Hematopoietic multipotent progenitor cell treated with erythropoietin and hydrocortisone succinate and interleukin-3 and kit ligand, for 17 days (in vitro differentiated cells): ENCODE measurements at regions not wholly inside any gene's neighbourhood (a gene's known extent, or its start where the extent isn't known, plus 50 kb on each side); places are given as distances from the start of the nearest gene placed in this dataset.

Source experiments
- DNase-seq: peaks from one replicate; pipeline ENCODE4 v3.0.0-alpha.2; 2015; ENCODE audit warnings: low spot score

DNA sequence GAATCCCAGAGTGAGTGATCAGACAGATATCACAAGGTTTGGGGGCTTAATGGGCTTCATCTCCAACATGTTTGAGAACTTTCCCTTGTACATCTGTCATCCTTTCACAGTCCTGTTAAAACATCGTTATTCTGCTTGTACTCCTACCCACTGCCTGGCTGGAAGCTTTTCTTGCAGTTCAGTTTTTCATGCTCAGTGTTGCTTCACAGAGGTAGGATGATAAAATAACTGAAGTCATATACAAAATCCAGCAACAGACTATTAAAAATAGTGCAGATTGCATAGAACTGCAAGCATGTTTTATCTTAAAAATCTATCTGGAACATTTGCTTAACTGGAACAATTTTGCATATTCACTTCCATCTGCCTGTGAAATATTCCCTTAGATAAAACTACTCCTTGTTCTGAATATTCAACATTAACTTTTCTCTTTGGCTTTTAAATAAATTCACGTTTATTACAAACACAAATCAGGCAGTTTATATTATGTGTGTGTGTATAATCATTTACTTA lies 579.6 kb upstream of the IGFBP7 start:
- no peak for DNase-seq

- no peak for DNase-seq
These were observed 572.1 kb upstream of the IGFBP7 start for GRCh38 chr4:57682275-57682674.

DNA sequence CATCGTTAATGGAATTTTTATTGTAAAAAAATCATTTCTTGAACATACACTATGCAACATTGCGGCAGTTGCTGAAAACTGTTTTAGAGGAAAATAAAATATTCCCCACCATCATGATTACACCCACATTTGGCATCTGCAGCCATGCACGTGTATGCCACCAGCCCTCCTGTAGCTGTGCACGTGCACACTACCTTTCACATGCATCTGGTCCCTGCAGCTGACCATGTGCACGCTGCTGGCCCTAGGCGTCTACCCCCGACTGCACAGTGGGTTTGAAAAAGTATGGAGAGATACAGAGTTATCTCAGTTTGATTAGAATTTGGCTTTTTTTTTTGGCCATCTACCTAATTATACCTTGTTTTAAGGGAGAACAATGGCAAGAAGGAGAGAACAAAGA lies 569.8 kb upstream of the IGFBP7 start:
- no peak for DNase-seq

- DNase-seq = no peak
These were observed 566.2 kb upstream of the IGFBP7 start for GRCh38 chr4:57676394-57676793.

GRCh38 chr4:57672846-57673433 lies 562.8 kb upstream of the IGFBP7 start:
- DNase-seq = no peak

GRCh38 chr4:57668621-57669020 lies 558.4 kb upstream of the IGFBP7 start:
- no peak for DNase-seq

GRCh38 chr4:57665806-57666205 lies 555.6 kb upstream of the IGFBP7 start:
- no peak for DNase-seq

- DNase-seq = no peak
These were observed 551.4 kb upstream of the IGFBP7 start for GRCh38 chr4:57661517-57662090.

- DNase-seq = no peak
These were observed 548.5 kb upstream of the IGFBP7 start for GRCh38 chr4:57658673-57659072.

GRCh38 chr4:57658188-57658587 lies 548.0 kb upstream of the IGFBP7 start:
- DNase-seq = no peak

- DNase-seq = no peak
These were observed 545.2 kb upstream of the IGFBP7 start for GRCh38 chr4:57655342-57655741.

GRCh38 chr4:57652779-57653178 lies 542.6 kb upstream of the IGFBP7 start:
- no peak for DNase-seq

DNA sequence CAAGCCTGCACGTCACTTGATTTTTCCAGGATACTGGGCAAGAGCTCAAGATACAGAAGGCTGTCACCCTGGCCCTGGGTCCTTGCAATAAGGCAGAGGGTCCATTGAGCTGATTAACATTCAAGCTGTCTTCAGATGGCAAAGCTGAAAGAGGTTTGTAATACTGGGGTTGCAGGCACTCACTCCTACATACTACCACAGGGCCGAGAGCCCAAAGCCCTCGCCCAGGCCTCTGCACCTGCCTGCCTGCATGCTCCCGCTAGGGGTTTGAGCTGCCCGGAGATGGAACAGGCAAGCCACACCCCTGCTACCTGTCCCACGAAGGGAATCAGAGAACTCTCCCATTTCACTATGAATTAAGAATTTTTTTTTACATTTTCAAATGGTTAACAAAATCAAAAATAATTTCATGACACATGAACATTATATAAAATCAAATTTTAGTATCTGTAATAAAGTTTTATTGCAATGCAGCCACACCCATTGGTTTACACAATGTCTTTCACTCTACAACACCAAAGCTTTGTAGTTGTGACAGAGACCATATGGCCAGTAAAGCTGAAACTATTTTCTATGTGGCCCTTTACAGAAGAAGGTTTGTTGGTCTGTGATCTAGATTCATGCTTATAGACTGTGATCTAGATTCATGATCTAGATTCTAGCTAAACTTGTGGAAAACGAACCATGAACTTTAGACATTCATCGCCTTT lies 530.4 kb upstream of the IGFBP7 start:
- no peak for DNase-seq

- no peak for DNase-seq
These were observed 529.6 kb upstream of the IGFBP7 start for GRCh38 chr4:57639561-57640382.

DNA sequence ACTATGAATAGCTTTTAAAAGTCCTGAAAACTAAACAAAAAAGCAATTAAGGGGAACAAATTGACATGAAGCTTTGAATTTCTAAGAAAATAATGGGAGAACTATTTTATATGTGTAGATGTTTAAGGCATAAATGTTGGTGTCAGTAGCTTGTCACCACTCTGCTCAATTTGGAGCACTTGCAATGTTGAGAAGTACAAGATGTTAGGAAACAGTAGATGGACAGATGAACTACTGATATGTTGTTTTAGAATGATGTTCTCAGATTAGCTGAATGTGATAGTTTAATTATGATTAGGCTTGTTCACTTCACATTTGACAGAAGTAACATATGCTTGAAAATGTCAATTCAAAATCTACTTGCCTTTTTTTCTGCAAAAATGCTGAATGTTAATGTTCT lies 525.7 kb upstream of the IGFBP7 start:
- DNase-seq = no peak

GRCh38 chr4:57633212-57633859 lies 523.2 kb upstream of the IGFBP7 start:
- DNase-seq = no peak

- DNase-seq = no peak
These were observed 522.4 kb upstream of the IGFBP7 start for GRCh38 chr4:57632564-57632963.

DNA sequence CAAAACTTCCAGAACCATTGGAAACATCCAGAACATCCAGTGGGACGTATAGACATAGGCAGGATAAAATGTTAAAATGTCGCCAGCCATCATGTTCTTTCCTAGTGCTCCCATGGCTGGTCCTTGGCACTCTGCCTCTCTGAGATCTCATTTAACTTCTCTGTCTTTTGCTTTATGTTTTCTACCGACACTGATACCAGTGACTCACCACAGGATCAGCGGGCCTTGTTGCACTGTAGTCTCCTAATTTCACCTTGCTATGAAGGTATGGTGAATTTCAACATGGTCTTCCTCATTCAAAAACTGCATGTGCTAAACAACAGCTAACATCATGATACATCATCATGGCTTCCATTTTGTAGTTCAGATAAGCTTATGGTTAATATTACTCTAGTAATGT lies 521.0 kb upstream of the IGFBP7 start:
- DNase-seq = no peak

GRCh38 chr4:57628004-57628403 lies 517.8 kb upstream of the IGFBP7 start:
- DNase-seq = no peak

DNA sequence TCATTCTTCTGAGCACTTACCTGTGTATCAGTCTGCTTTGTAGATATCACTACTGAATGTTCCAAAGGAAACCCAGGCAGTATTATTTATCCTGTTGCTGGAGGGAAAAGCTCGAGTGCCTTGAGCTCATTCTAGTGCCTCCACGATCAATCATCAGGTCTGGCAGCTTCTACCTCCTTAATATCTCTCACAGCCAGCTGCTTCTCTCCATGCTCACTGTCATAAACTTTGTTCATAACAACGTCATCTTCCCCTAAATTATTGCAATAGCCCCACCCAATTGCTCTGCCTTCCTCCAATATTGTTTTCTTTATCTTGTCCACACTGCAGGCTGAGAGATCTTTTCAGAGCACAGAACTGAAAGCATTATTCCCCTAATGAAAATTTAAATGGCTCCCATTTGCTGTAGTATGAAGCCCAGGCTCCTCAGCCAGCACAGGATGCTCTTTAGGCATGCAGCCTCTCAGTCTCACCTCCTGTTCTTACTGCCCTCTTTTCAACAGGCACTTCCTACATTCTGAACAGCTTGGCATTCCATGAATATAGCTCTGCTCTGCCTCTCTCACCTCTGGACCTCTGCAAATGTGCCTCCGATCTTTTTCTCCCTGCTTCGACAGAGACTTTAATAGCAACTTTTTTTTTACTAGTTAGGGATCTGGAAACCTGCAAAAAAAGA lies 504.2 kb upstream of the IGFBP7 start:
- DNase-seq = no peak

DNA sequence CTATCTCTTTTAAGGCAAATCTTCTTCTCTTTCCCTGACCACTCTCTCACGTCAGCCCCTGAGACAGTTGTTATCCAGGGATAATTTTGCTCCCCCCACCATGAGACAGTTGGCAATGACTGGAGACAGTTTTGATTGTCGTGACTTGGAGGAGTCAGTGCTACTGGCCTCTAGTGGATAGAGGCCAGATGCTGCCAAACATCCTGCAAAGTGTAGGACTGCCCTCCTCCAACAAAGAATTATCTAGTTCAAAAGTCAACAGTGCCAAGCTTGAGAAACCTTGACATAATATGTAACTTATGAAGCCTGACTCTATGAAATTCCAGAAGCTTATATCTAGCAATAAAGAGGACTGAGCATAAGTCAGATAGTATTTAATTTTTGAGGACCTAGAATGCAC lies 502.1 kb upstream of the IGFBP7 start:
- DNase-seq = no peak
